ENCODE measurements at regions not wholly inside any gene's neighbourhood (a gene's known extent, or its start where the extent isn't known, plus 50 kb on each side); places are given as distances from the start of the nearest gene placed in this dataset.

DNA sequence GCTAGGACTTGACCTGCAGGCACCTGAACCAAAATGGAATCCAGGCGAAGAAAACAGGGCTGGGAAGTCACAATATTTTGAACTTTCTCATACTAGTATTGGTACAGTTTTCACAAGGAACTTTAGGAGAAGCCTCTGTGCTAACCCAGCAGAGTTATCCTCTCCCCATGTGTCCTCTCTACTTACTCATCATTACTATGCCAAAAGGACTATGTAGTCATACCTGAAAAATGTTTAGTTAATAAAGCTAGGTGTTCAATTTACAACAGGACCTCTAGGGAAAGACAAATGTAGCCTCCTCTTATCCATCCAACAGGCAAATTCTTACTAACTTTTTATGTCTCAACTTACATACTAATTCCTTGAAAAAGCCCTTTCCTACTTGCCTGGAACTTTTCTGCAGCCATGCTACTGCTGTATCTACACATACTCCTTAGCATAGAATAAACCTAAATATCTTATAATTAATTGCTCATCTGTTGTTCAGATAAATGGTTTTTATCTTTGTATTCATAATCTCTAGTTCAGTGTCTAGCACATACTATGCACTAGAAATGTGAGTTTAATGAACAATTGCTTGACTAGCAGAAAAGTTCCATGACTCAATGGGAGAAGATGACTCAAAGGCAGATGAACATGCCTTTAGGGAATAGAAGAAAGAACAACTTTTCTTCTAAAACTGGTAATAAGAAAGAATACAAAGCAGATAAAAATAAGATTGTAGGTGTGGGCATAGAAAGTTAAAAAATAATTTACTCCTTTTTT, 215.5 kb upstream of the VEGFC start:
- H3K9me3 ChIP-seq = peaks cover 0 to under 1% (median 0%) of the 10 kb centered on the region in 3 donors
- 83 to 86% methylated on average over 1 of the region's 1 CpG for WGBS, 2 donors
- DNase-seq = no peak
- H3K4me3 ChIP-seq = no peak overlapping the region
- TF ChIP-seq, protein P1, sequence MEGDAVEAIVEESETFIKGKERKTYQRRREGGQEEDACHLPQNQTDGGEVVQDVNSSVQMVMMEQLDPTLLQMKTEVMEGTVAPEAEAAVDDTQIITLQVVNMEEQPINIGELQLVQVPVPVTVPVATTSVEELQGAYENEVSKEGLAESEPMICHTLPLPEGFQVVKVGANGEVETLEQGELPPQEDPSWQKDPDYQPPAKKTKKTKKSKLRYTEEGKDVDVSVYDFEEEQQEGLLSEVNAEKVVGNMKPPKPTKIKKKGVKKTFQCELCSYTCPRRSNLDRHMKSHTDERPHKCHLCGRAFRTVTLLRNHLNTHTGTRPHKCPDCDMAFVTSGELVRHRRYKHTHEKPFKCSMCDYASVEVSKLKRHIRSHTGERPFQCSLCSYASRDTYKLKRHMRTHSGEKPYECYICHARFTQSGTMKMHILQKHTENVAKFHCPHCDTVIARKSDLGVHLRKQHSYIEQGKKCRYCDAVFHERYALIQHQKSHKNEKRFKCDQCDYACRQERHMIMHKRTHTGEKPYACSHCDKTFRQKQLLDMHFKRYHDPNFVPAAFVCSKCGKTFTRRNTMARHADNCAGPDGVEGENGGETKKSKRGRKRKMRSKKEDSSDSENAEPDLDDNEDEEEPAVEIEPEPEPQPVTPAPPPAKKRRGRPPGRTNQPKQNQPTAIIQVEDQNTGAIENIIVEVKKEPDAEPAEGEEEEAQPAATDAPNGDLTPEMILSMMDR (IDR thresholded peaks at IDR 0.05) = no peak
- TF ChIP-seq POLR2A (IDR thresholded peaks at IDR 0.05) = no peak
- no peaks in the 10 kb centered on the region for H3K4me1 ChIP-seq
- intact Hi-C loops (cut with DNase I) = no loop called here
- no peaks in the 10 kb centered on the region for H3K36me3 ChIP-seq
- no peaks in the 10 kb centered on the region for H3K27me3 ChIP-seq
- no peak overlapping the region for H3K27ac ChIP-seq

DNA sequence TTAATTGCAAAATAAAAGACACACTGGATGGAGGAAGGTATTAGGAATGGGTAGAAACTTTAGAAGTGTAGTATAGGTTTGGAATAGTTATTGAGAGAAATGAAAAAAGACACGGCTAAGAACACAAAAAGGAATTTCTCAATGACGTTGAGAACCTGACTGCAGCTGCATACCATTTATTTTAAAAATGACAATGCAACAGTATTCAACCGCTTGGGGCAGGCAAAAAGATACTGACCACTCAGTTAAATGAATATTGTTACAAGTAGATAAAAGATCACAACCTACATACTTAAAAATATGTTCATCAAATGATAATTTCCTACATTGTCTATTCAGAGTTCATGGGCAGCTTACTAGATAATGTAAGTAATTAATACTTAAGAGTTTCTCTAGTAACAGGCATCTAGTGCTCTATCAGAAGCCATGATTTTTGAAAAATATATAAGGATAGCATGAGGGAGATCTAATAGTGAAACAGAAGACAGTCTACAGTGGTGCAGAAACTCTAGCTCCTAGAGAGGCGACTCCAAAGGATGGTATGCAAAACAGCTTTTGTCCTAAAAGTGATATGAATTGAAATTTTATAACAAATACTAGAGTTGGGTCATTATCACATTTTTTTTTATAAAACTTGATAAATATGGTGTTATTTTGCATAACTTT, 216.2 kb upstream of the VEGFC start:
- Histone ChIP-seq H3K36me3 (no peaks in the 10 kb centered on the region), H3K9me3 (peaks cover 0 to 8% (median 0%) of the 10 kb centered on the region in 3 donors), H3K27me3 (no peaks in the 10 kb centered on the region), H3K27ac (no peak overlapping the region), H3K4me3 (no peak overlapping the region), H3K4me1 (no peaks in the 10 kb centered on the region)
- TF ChIP-seq POLR2A (IDR thresholded peaks at IDR 0.05) = no peak
- 53 to 60% methylated on average over 4 of the region's 4 CpGs for WGBS, 2 donors
- intact Hi-C loops (cut with DNase I) = no loop called here
- no peak for DNase-seq

DNA sequence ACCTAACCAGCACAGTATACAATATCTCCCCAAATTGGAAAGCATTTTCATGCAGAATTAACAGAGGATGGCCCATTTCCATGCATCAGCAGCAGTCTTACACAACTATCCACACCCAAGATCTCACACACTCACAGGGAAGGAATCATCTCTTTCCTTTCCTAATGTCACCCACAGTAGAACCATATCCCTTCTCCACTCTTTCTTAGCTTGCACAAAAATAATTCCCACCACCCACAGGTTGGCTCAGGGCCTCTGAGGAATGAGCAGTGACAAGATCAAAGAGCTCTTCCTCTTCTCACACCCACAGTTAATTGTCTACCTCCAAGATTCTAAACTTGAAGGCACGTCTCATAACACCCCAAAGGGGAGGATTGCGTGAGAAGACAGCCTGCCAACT, 217.7 kb upstream of the VEGFC start:
- 21 to 23% methylated on average over 2 of the region's 2 CpGs for WGBS, 2 donors
- peaks cover 0 to 9% (median 0%) of the 10 kb centered on the region in 3 donors for H3K9me3 ChIP-seq
- DNase-seq = no peak
- H3K4me3 ChIP-seq = no peak overlapping the region
- H3K4me1 ChIP-seq = no peaks in the 10 kb centered on the region
- TF ChIP-seq, protein P1 (IDR thresholded peaks at IDR 0.05) = no peak
- TF ChIP-seq POLR2A (IDR thresholded peaks at IDR 0.05) = no peak
- intact Hi-C loops (cut with DNase I) = no loop called here
- H3K27ac ChIP-seq = no peak overlapping the region
- H3K36me3 ChIP-seq = no peaks in the 10 kb centered on the region
- no peaks in the 10 kb centered on the region for H3K27me3 ChIP-seq

DNA sequence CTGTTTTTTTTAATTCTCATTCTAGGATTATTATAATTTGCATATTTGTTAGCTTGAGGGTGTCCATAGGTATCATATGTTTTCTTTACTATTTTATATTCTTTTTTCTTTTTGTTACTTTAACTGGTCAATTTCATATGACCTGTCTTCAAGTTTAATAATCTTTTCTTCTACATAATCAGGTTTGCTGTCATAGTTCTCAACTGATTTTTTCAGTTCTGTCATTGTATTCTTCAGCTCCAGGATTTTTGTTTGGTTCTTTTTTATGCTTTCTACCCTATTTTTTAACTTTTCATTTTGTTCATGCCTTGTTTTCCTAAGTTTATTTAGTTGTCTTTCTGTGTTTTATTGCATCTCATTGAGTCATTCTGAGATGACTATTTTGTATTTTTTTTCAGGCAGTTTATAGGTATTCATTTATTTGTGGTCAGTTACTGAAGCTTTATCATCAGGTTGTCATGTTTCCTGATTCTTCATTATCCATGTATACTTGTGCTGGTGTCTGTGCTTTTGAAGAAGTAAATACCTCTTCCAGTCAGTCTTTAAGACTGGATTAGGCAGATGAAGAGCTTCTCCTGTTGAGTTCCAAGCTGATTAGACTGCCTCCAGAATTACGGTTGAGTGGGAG, 220.3 kb upstream of the VEGFC start:
- DNase-seq = no peak

DNA sequence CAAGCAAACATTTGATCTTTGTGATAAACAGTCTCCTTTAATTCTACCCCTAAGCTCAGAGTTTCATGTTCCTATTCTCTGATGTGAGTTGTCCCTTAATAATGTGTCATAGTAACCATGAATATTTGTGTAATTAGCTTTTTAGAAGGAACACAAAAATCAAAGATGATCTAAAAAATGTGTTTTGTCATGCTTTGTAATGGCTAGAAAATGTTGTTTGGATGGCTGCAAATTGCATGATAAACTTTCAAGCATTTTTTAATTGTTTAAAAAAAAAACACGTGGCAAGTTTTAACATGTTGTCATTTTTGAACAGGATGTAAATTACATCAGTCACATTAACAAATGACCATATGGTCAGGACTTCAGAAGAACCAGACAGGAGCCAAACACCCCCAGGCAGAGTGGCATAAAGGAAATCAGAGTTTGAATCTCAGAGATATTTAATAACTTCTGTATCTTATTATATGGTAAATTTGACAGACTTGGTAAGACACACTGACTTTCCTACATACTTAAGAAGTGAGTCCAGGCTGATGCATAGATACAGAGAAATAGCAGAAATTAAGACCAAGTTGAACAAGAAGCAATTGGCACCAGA, 223.9 kb upstream of the VEGFC start:
- Histone ChIP-seq H3K27me3 (no peaks in the 10 kb centered on the region), H3K4me3 (no peak overlapping the region), H3K4me1 (no peaks in the 10 kb centered on the region), H3K9me3 (peaks cover 0 to 9% (median 0%) of the 10 kb centered on the region in 3 donors), H3K36me3 (no peaks in the 10 kb centered on the region), H3K27ac (no peak overlapping the region)
- intact Hi-C loops (cut with DNase I) = no loop called here
- TF ChIP-seq POLR2A (IDR thresholded peaks at IDR 0.05) = no peak
- TF ChIP-seq, protein P1 (IDR thresholded peaks at IDR 0.05) = no peak
- 6 to 12% methylated on average over 1 of the region's 1 CpG for WGBS, 2 donors
- no peak for DNase-seq

More for the DNA sequence above, 220.3 kb upstream of the VEGFC start:
- Histone ChIP-seq H3K4me3 (no peak overlapping the region), H3K4me1 (no peaks in the 10 kb centered on the region), H3K9me3 (peaks cover 0 to 9% (median 0%) of the 10 kb centered on the region in 3 donors), H3K27ac (no peak overlapping the region), H3K27me3 (no peaks in the 10 kb centered on the region), H3K36me3 (no peaks in the 10 kb centered on the region)
- intact Hi-C loops (cut with DNase I) = no loop called here
- WGBS, 2 donors = 71% methylated on average over 1 of the region's 1 CpG; no CpG with 5 or more reads in 1 of the 2 donors
- TF ChIP-seq, protein P1 (IDR thresholded peaks at IDR 0.05) = no peak
